Astrocyte of the spinal cord (primary cell): ENCODE measurements at regions not wholly inside any gene's neighbourhood (a gene's known extent, or its start where the extent isn't known, plus 50 kb on each side); places are given as distances from the start of the nearest gene placed in this dataset.

ENCODE experiments used
- DNase-seq: peaks from one replicate; pipeline ENCODE4 v3.0.0; 2011; ENCODE audit warnings: low read depth, low spot score
- H3K4me3 ChIP-seq: 2 replicates; pipeline ENCODE4 v1.5.1; 2011; ENCODE audit warnings: low read depth, mild to moderate bottlenecking, low read length, moderate library complexity
- CTCF ChIP-seq: IDR thresholded peaks from 2 replicates; pipeline ENCODE4 v1.5.1; 2012; ENCODE audit warnings: low read depth, mild to moderate bottlenecking, low read length, inconsistent platforms
- in situ Hi-C: cut with HindIII; loops from 2 replicates; pipeline ENCODE4 v1.10.0; 2017; ENCODE audit warnings: low sequenced_read_pairs

- no peak for DNase-seq
- in situ Hi-C loops: no loop called here
- no peak overlapping the region for H3K4me3 ChIP-seq
- peak; percentile 3 for TF ChIP-seq CTCF
Measured at GRCh38 chr14:95979339-95980042, 59.7 kb upstream of the C14orf132 start.

- H3K4me3 ChIP-seq: no peak overlapping the region
- in situ Hi-C loops: no loop called here
- no peak for TF ChIP-seq CTCF
Measured at GRCh38 chr14:95980402-95980801, 58.8 kb upstream of the C14orf132 start.

GRCh38 chr14:95981965-95982364 lies 57.2 kb upstream of the C14orf132 start:
- no peak overlapping the region for H3K4me3 ChIP-seq
- in situ Hi-C loops: no loop called here
- no peak for DNase-seq
- TF ChIP-seq CTCF: no peak

More at GRCh38 chr14:95980402-95980801, 58.8 kb upstream of the C14orf132 start:
- no peak for DNase-seq

- DNase-seq: no peak
- H3K4me3 ChIP-seq: no peak overlapping the region
- TF ChIP-seq CTCF: no peak
- in situ Hi-C loops: no loop called here
Measured at GRCh38 chr14:95984206-95984605, 55.0 kb upstream of the C14orf132 start.
